DMS114 treated with DMSO at 0.1 percent for 48 hours (cell line): ENCODE measurements at regions not wholly inside any gene's neighbourhood (a gene's known extent, or its start where the extent isn't known, plus 50 kb on each side); places are given as distances from the start of the nearest gene placed in this dataset.
"Not testable (repeated sequence)": the region's sequence is repeated elsewhere in the genome, so short reads cannot be mapped to it uniquely, and the experiment has no call there.

Source experiments
- DNase-seq: peaks from one replicate; lab custom pipeline; 2025; ENCODE audit not compliant: unreplicated experiment; lab: John Stamatoyannopoulos, UW

GRCh38 chr1:46878173-46878782 is 63.0 kb downstream of the CYP4A11 start:
- peak; percentile 28 for DNase-seq

GRCh38 chr1:46876093-46876492 is 65.2 kb downstream of the CYP4A11 start:
- DNase-seq = not testable (repeated sequence)
